ENCODE measurements at regions not wholly inside any gene's neighbourhood (a gene's known extent, or its start where the extent isn't known, plus 50 kb on each side); places are given as distances from the start of the nearest gene placed in this dataset.
A peak's percentile ranks its signal among the peaks of the same experiment; 100 is the strongest.

DNA sequence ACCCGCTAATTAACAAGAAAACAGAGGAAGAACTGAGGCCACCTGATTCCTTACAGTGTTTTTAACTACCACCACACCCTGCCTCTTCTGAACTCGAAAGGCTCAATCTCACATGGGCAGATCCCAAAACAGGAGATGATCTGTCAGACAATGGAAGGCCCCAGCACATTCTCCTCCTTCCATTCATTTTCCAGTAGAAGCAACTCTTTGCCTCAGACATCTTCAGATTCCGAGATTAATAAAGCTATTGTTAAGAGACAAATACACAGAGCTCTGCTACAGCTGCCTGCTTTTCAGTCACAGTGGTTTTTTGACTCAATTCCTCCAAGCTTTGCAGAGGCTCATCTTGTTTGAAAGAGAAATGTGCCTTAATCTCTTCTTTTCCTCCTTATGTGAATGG, 127.2 kb upstream of the ADAMTSL1 start:
- peak in 8 of 56 donors; percentile 1 to 37 (median 9) for DNase-seq

DNA sequence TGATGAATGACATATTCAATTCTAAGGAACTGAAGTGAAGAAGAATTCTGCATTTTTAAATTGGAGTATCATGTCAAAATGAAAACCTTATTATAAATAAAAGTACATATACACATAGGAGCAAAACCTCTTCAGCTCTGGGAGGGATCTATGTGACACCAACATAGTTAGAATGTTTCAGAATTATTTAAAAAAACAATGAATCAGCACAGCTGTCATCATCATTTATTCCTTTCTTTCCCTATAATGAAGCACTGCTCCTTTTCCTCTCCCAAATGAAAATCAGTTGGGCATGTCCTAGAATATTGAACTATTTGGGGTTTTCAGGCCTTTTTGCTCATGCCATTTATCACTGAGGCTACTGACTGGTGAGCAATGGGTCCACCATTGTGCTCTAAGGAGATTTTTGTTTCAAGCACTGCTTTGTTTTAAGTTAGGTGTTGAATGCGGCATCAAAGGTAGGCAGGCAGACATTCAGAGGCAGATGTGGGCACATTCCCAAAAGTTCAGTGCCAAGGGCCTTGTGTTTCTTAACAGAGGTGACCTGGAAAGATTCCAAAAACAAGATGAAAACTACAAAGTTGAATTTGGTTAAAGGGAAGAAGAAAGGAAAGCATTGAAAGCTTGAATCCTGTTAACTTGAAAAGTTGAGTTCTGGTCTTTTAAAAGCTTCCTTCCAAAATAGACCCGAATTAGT, 126.4 kb upstream of the ADAMTSL1 start:
- peak in 1 of 56 donors; percentile 22 for DNase-seq

DNA sequence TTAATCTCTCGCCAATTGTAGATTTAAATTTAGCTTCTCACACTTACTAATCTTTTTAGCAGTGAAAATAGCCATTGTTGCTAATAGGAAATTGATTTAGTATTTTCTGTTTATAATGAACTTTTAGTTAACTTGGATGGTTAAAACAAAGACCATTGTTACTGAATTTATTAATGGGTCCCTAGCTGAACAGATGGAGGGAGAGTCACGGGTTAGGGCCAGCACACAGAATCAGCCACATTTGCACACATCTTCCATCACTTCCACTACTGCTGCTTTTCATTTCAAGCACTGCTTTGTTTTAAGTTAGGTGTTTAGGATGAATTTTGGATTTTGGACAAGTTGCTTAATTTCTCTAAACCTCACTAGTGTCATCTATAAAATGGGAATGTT, 125.9 kb upstream of the ADAMTSL1 start:
- DNase-seq, result peak in 1 of 56 donors; percentile 10

DNA sequence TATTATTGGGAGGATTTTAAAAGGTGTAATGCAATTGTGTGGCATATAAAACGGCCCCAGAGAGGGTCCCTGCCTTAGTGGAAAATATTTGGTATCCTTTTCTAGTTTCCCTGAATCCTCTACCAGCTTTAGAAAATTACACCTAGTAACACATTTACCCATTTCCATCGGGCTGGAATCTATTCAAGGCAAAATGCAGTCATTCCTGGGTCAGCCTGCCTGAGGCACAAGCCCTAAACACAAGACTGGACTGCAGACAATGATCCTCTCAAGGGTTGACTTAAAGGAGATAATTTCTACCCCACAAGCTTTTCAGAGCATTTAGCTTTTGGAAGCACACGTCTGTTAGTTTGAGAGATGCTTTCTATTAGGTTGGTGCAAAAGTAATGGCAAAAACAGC, 124.4 kb upstream of the ADAMTSL1 start:
- no peak for DNase-seq

DNA sequence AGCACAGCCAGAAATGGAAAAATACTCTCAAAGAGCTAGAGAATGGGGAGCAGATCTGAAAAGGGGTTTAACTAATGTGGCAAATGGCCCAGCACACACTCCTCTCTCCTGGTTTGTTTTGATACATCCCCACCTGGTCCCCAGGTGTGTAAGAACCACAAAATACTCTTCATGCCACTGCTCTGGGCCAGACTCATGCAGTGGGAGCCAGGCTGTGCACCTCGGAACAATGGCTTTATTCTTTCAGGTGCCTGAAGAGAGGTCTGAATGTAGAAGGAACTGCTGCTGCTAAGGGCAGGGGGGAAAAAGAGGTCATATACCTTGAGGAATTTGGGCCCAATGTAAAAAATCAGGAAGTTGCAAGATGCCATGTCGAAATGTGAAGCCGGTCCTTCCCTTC, 123.9 kb upstream of the ADAMTSL1 start:
- DNase-seq, result no peak

DNA sequence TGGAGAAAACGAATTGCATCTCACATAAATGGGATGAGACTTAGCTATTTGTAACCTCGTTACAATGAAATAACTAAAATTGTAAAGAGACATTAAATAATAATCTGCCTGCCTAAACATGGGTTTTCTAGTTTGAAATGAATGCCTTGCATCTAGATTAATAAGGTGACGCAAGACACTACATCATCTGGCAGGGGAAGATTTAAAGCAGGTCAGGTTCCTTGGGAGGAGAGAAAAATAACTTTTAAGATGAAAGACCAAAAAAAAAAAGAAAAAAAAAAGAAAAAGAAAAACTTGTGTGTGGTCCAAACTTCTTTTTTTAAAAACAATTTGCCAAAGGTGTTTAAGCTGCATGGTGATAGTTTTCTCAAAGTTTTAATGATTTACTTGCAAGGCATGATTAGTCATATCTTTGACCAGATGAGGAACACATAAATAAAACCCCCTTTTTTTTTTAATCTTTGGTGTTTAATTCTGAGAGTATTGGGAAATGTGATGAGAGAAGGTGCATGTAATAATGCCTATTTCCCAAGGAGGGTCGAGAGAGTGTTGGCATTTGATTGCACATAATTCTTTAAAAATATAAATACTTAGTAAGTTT, 122.9 kb upstream of the ADAMTSL1 start:
- DNase-seq, result no peak

DNA sequence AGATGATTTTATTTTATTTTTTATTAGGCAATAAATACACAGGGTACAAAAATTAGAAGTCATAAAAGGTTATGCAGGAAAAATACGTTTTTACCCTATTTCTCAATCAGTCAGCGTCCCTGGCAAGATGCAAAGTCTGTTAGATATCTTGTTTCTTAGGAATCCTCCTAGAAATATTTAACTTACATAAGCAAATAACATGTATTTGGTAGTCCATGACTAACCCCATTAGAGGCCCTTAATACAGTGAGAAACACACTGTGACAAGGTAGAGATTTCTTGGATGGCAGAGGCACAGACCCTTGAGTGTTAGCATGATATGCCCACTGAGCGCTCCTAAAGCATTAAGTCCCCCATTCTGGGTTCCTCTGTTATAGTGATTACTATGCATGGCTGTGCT, 121.2 kb upstream of the ADAMTSL1 start:
- DNase-seq, result no peak

DNA sequence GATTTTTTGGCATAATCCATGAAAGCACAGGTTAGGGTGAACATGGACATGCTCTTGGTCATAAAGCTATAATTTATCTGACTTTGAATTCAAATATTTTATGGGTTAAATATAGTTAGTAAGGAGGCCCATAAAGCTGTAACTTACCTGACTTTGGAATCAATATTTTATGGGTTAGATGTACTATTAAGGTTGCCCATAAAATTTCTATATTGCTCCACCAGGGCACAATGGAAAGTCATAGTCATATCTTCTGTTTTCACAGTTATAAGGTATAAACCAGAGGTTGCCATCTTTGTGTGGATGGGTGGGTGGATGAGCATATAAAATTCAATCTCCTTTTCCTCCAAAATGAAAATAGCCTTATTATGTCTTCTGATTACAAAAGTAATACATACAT, 120.5 kb upstream of the ADAMTSL1 start:
- no peak for DNase-seq

DNA sequence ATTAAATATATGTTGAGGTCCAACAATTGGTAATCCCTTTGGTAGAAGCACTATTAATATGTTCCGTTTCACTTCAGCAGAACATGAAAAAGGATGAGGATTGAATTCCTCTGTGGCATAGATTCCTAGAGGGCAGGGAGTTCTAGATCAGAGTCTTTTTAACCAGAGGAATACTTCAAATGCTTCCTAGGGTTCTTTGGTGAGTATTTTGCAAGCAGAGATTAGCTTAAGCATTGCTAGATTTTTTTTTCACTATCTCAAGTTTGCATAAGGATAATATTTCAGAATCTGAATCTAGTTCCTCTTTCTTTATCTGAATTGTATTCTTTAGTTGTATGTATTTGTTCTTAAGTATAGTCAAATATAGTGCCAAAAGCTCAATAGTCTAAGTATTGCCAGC, 116.6 kb upstream of the ADAMTSL1 start:
- DNase-seq, result no peak

DNA sequence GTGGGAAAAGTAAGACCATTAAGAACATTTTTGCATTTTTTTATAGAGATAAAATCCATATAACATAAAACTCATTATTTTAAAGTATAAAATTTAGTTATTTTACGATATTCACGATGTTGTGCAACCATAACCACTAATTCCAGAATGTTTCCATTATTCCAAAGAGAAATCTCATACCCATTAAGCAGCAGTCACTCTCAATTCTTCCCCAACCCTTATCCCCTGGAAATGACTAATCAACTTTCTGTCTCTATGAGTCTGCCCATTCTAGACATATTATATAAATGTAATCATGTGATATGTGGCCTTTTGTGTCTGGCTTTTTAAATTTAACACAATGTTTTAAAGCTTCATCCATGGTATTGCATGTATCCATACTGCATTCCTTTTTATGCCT, 115.6 kb upstream of the ADAMTSL1 start:
- no peak for DNase-seq

DNA sequence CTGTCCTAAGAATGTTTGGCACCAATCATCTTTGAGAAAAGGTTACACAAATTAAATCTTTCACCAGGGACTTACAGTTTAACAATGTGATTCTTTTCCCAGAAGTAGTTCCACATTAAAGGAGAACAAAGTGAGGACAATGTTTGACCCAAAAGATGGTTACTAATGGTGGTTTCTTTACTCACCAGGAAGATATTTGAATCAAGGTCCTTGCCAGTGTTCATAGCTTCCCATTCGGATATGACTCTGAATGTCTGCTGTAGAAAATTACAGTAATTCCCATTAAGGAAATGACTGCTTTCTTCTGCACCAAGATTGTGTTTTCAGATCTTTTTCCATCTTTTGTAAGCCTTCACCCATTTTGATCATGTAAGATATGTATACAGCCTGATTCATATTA, 114.6 kb upstream of the ADAMTSL1 start:
- DNase-seq, result no peak

DNA sequence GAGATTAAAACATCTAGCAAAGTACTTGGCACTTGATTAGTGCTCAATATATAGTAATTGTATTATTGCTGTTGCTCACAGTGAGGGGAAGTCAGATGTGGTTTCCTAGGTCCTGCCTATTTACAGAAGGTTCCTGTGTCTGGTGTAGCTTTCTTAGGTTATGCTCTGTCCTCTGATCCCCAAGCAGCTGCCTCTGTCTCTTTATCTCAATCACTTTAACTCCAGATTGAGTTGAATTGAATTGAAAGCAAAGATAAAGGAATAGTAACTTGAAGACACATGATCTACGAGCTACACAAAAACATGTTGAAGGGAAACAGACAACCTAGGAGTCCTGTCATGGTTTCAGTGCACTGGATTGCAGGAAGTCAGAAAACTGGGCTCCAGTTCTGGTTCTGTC, 113.9 kb upstream of the ADAMTSL1 start:
- no peak for DNase-seq

DNA sequence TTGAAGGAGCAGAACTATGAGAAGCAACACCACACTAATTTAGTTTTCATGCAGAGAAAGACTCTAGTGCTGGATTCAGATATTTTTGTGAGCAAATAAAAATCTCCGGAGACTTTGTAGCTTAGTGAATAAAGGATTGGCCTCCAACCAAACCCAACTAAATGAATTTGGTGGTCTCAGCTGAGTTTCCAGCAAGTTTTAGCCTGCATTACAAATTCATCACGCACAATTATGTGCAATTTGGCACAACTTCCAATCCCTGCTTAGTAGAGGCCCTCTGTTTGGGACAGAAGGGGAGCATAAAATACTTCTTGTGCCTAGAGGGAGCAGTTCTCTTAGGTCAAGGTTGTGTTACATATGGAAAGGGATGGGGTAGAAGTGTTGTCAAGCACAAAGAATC, 112.3 kb upstream of the ADAMTSL1 start:
- DNase-seq, result no peak

DNA sequence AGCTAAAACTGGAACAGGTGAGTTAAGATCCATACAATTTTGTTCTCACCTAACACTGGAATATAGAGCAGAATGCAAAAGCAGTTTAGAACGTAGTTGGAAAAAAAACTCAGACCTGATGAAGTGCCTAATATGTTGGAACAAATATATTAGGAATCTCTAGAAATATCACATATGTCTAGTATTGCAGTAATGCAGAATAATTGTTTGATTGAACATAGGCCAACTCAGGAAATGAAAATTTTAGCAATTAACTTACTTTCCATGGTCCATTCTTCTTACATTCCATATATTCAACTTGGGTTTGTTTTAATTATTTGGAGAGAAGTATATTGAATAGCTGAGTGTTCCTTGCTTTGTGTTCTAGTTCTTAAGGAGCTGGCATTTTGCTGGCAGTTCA, 111.8 kb upstream of the ADAMTSL1 start:
- DNase-seq, result no peak

DNA sequence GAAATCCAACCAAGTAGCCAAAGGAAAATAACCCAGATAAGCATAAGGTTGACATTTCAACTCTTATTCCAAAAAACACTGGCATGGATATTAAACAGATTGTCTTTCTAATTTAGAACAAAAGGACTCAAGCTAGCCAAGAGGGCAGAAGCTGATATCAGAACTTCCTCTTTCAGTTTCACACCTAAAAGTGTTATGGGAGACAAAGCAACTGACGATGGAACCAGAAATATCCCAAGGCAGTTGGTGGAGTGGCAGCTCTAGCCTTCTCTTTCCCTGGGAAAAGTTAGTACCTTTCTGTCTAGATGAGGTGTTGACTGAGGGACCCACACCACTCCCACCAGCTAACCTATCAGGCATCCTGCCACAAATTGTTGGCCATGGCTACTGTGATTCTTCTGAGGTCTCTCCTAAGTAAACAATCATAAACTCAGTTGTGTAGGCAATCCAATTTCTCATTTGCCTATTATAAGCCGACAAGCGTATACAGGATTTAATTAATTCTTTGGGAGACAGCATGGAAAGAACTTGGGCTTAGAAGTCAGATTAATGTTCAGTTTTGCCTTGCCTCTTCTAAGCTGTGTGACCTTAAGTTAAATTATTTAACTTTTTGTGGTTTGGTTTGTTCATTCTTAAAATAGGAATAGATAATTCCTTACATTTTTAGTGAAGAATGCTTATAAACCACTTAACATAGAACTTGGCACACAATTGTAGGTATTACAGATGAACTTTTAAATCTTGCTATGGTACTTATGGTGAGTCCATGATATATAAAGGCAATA, 110.9 kb upstream of the ADAMTSL1 start:
- DNase-seq, result no peak

DNA sequence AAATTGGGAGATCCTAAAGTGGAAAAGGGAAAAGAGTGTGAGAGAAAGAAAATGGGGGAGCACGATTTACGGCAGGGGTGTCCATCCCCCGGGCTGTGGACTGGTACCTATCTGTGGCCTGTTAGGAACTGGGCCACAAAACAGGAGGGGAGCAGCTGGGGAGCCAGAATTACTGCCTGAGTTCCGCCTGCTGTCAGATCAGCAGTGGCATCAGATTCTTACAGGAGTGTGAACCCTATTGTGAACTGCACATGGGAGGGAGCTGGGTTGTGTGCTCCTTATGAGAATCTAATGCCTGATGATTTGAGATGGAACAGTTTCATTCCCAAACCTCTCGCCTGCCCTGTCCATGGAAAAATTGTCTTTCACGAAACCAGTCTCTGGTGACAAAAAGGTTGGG, 108.3 kb upstream of the ADAMTSL1 start:
- DNase-seq, result no peak

DNA sequence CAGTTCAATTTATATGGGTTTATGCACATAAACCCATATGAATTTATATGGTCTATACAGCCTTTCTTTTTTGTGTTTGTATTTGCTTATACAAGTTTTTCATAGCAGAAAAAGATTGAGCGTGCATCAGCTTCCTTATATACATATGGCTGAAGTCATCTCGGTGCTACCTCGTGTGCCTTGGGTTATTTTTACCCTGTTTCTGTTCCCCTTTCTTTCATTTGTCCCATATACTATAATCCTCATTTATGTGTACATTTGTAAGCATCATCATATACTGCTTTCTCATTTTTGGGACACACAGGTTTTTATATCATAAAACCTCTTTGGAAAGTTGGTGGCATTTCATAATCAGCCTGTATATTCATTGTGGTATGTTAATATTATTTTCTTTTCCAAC, 107.8 kb upstream of the ADAMTSL1 start:
- DNase-seq, result no peak

DNA sequence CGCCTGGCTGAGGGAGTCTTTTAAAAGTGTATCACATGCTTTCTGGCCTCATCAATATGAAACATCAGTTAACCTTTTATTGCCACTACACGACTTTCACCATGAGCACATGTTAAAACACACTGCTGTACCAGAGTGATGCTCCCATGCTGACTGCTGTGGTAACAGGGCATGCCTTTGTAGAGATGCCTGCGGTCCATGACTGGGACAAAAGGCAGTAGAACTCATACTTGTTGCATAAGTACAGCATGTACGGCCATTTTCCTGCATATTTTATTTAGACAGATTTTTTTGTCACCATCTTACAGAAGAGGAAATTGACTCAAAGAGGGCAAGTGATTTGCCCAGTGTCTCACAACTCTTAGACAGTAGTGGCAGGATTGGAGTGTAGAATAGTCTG, 105.7 kb upstream of the ADAMTSL1 start:
- no peak for DNase-seq

DNA sequence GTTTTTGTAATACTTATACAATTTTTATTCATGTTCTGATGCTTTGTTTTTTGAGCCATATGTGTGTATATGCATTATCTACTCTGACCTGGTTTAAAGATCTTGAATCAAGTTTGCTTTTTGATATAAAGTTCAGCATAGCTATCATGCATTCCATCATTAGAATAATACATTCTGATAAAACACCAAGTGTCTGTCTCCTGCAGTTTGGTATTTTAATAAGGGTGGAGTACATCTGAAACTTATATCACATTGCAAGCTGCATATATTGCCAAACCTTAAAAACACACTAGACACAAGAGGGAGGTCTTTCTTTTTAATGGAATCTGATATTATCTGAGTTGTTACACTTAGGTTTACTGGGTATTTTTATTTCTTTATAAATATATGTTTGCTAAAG, 102.8 kb upstream of the ADAMTSL1 start:
- DNase-seq, result no peak

DNA sequence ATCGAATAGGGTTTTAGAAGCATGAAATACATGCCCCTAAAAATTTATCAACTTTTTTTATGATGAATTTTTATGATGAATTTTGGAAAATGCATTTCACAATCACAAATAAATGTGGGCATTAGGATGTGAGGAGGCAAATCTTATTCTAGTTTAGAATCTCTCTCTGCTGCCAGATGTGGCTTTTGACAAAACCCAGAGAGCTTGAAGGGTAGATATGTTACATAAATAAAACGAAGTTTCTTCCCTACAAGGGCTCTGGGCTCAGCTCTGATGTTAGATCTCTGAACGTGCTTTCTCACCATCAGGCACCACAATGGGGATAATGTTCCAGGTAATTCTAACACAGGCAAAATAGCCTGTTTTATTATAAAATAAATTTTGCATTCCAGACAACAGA, 102.3 kb upstream of the ADAMTSL1 start:
- no peak for DNase-seq

DNA sequence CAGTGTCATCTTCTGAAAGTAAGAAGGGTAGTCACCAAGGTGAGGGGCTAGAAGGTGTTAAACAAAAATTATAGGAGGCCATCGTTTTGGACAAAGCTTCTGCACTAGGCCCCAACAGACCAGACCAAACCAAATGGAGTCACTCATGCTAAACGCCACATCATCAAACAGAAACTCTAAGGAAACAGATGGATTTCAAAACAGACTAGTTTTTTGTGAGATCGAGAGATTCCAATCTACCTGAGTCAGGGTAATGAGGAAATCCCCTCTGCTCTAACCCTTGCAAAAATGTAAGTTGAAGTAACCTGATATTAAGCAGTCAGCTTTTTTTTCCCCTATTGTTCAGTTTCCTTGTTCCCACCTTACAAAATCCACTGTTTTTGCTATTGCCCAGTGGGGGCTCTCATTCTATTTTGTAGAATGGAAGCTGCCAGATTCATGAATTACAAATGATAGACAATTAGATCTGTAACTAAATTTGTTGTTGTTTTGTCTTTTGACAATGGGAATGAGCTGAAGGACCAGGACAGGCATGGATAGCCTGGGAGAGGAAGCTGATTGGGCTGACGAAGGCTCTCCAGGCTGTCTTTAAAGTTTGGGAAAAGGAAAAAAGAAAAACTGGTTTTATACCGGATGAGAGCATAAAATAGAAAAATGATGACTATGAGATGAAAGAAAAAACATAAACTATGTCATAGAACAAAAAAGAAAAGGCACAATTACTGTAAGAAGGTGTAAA, 94.7 kb upstream of the ADAMTSL1 start:
- no peak for DNase-seq

DNA sequence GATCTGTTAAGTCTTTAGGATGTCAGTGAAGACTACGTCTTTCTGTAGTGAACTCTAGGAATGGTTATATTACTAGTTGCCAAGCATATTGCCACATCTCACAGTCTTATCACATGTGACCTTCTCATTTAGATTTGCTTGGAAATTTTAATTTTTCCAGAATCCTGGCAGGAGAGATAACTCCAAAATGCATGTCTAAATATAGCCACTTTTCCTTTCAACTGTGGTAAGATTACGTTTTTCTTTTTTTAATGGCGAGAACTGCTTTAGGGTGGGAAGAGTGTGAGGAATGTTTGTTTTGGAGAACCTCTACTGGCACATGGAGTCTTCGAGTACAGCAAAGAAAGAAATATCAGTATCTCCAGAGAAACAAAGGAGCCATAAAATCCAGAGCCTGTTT, 91.7 kb upstream of the ADAMTSL1 start:
- DNase-seq, result no peak
